HG02588 (cell line): ENCODE measurements at regions not wholly inside any gene's neighbourhood (a gene's known extent, or its start where the extent isn't known, plus 50 kb on each side); places are given as distances from the start of the nearest gene placed in this dataset.
"Not testable (repeated sequence)": the region's sequence is repeated elsewhere in the genome, so short reads cannot be mapped to it uniquely, and the experiment has no call there.

Experiments used
- ATAC-seq: cut with Tn5 transposase; IDR thresholded peaks from one replicate; pipeline ENCODE4 v1.9.1; 2021; ENCODE audit warnings: mild to moderate bottlenecking, moderate library complexity; ENCODE audit not compliant: unreplicated experiment

- no peak for ATAC-seq
These were observed 109.9 kb upstream of the ADO start for GRCh38 chr10:62694537-62695126.

- no peak for ATAC-seq
These were observed 107.7 kb upstream of the ADO start for GRCh38 chr10:62696798-62697197.

GRCh38 chr10:62699148-62699547 is 105.4 kb upstream of the ADO start:
- ATAC-seq: no peak

- ATAC-seq: not testable (repeated sequence)
These were observed 100.4 kb upstream of the ADO start for GRCh38 chr10:62704121-62704520.

- no peak for ATAC-seq
These were observed 98.7 kb upstream of the ADO start for GRCh38 chr10:62705789-62706188.

DNA sequence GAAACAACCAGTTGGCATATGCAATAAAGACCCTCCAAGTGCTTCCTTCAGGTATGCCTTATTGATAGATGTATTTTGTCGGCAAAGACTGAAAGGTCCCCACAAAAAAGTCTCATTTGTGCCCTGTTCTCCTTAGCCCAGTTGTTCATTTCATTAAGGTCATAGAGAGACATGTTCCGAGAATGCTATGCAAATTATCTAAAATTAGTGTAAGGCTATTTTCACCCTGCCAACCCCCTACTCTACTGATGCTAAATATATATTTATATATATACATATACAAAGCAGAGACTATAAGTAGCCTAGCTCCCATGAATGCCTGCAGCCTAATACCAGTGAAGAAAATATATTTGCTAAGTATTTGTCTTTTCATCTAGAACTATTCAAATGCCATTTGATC is 96.7 kb upstream of the ADO start:
- peak; percentile 81 for ATAC-seq

DNA sequence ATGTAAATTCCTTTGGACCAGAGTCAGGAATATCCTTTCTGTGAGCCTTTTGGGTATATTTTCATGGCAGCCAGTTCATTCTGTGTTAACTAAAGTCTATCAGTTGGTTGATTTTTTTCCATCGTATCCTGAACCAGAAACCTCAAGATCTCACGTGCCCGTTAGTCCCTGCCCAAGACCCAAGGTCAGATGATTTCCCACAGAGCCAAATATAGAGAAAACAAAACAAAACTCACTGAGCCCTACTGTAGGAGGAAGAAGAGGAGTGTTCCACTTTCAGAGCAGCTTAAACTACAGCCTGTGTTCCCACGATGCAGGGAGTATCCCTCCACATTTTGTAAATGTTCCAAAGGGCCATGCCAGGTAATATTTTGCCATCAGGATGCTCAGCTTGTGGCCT is 96.0 kb upstream of the ADO start:
- peak; percentile 48 for ATAC-seq

- ATAC-seq: no peak
These were observed 95.3 kb upstream of the ADO start for GRCh38 chr10:62709200-62709599.

GRCh38 chr10:62710182-62710581 is 94.3 kb upstream of the ADO start:
- no peak for ATAC-seq

GRCh38 chr10:62715383-62715782 is 89.1 kb upstream of the ADO start:
- ATAC-seq: no peak

DNA sequence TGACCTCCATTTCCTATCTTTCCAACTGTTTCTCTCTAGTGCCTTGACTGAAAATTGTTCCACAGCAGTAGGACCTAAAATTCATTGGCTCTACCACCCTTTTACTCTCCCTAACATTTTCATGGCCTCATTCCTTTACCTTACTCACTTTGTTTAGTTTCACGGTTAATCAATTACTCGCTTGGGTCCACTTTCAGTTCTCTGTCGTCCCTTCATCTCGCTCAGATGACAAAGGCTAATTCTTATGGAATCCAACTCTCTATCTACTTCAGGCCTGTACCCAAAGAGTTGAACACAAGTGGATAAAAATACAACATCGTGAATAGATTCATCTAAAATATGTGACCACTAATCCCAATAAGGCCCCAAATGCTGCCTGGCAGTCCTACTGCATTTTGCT is 85.9 kb upstream of the ADO start:
- ATAC-seq: no peak

GRCh38 chr10:62719061-62719460 is 85.5 kb upstream of the ADO start:
- no peak for ATAC-seq

DNA sequence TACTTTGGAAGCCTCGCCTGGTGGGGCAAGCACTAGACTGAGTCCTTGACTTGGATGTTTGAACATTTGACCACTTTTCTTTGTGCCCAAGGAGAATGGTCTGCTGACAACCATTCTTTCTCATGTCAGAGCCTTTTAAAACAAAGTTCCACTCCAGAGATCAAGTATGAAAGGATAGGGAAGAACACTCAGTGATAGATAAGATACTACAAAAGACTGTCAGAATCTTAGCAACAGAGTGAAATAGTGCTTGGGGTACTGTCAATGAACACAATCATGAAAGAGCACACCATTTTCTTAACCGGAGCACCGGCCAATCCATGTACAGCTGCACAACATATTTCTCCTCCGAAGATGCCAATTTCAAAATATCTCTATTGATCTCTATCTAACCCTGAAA is 82.8 kb upstream of the ADO start:
- ATAC-seq: no peak

DNA sequence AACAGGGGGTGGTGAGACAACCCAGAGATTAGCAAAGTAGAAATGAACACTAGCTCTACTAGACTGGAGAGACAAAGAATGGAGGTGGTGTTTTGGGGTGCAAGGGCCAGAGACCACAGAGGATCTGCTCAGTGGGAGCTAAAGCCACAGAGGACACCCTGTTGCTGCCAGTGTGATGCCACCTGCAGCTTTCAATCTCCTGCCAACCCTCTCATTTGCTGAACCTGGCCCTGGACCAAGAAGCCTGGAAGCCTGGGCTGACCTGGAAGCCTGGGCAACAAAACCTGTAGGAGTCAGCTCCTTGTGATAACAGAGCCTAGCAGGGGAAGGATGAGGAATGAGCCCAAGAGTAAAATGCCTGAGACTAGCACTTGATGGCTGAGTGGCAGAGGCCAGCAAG is 81.1 kb upstream of the ADO start:
- no peak for ATAC-seq

DNA sequence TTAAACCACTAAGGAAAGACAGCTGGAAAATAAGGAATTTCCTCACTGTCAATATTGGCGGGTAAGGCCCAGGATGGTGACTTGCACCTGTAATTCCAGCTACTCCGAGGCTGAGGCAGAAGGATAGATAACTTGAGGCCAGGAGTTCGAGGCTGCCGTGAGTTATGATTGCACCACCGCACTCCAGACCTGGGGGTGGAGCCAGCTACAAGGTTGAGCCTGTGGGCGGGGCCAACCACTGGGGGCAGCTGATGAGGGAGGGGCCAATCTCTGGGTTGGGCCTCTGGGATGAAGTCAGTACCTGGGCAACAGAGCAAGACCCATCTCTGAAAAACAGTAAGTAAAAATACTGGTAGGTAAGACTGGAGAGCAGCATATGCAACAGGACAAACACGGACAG is 80.1 kb upstream of the ADO start:
- no peak for ATAC-seq

GRCh38 chr10:62726142-62726541 is 78.4 kb upstream of the ADO start:
- ATAC-seq: peak; percentile 96

GRCh38 chr10:62726638-62727037 is 77.9 kb upstream of the ADO start:
- no peak for ATAC-seq

DNA sequence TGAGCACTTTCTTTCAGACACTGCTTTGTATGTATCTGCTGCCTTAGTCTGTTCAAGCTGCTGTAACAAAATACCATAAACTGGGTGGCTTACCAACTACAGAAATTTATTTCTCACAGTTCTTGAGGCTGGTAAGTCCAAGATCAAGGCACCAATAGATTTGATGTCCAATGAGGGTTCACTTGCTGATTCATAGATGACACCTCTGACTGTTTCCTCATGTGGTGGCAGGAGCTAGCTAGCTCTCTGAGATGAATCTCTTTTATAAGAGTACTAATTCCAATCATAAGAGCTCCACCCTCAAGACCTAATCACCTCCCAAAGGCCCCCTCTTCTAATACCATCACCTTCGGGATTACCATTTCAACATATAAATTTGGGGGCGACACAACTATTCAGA is 76.6 kb upstream of the ADO start:
- ATAC-seq: no peak

GRCh38 chr10:62728479-62728878 is 76.0 kb upstream of the ADO start:
- ATAC-seq: no peak

- peak; percentile 78 for ATAC-seq
These were observed 71.5 kb upstream of the ADO start for GRCh38 chr10:62732841-62733653.

GRCh38 chr10:62733654-62734293 is 70.7 kb upstream of the ADO start:
- ATAC-seq: peak; percentile 12

DNA sequence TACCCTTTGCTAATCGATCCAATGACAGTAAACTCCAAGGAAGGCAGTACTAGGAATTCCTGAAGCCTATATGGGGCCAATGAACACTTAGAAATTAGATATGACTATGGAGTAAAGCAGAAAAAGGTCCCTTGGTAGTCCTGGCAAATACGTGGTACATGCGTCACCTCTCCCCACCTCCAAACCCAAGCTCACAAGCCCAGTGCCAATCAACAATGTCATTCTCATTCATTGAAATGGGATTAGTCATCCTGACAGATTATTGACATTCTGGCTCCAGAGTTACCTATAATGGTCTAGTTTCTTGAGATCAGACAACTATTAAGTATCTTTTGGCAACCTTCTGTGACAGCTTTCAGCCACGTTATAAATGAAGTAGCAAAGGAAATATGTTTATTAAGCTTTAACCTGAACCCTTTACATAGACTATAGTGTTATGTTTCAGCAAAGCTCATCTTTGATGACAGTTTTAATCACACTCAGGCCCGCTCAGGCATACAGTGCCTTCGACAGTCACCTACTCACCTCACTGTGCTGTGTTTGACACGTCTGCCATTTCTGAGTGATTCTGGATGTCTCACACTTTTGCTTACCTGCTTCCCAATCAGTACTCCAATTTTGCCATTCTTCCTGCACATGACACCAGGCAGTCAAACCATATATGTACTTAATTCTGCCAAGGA is 69.6 kb upstream of the ADO start:
- no peak for ATAC-seq
